CD4-positive, alpha-beta memory T cell (primary cell): ENCODE measurements at regions not wholly inside any gene's neighbourhood (a gene's known extent, or its start where the extent isn't known, plus 50 kb on each side); places are given as distances from the start of the nearest gene placed in this dataset.
A peak's percentile ranks its signal among the peaks of the same experiment; 100 is the strongest.

Experiments
- CTCF ChIA-PET: fragments of 350-600 bp; sonication (Branson Sonifier 250); formaldehyde crosslinking; loops from one replicate; lab custom pipeline; 2021; ENCODE audit warnings: inconsistent platforms; ENCODE audit not compliant: partially characterized antibody; lab: Charles Lee
- POLR2A ChIA-PET: fragments of 350-600 bp; sonication (Branson Sonifier 250); formaldehyde crosslinking; loops from one replicate; lab custom pipeline; 2021; ENCODE audit not compliant: partially characterized antibody; lab: Charles Lee
- DNase-seq, 5 donors: peaks; one replicate each; pipeline versions ENCODE4 v3.0.0 to v3.0.0-alpha.2; 2020 to 2022; ENCODE audit warnings: mixed read lengths in 1 of 5
- H3K27ac ChIP-seq: one replicate; pipeline ENCODE4 v1.7.0; 2013; ENCODE audit warnings: low read depth, low read length
- H3K27me3 ChIP-seq: 2 replicates; pipeline ENCODE4 v1.7.0; 2013; ENCODE audit warnings: mild to moderate bottlenecking, low read length, moderate library complexity; ENCODE audit not compliant: insufficient read depth
- H3K36me3 ChIP-seq: 2 replicates; pipeline ENCODE4 v1.7.0; 2013; ENCODE audit warnings: mild to moderate bottlenecking, low read length, moderate library complexity; ENCODE audit not compliant: insufficient read depth
- H3K4me1 ChIP-seq: 2 replicates; pipeline ENCODE4 v1.7.0; 2013; ENCODE audit warnings: mild to moderate bottlenecking, low read length, moderate library complexity; ENCODE audit not compliant: insufficient read depth
- H3K4me3 ChIP-seq, 2 donors: one replicate each; pipeline ENCODE4 v1.7.0; 2013; ENCODE audit warnings: low read length in 2 of 2, mild to moderate bottlenecking in 1 of 2
- H3K9me3 ChIP-seq, 2 donors: one replicate each; pipeline ENCODE4 v1.7.0; 2013; ENCODE audit warnings: low read length in 2 of 2, control low read depth in 1 of 2; ENCODE audit not compliant: control insufficient read depth in 1 of 2
- H3K27ac Mint-ChIP-seq, 7 donors: one replicate each; pipeline ENCODE4 v1.8.0; 2020 to 2021; ENCODE audit warnings: mixed read lengths in 7 of 7, mild to moderate bottlenecking in 6 of 7, inconsistent platforms in 3 of 7, moderate library complexity in 3 of 7
- H3K27me3 Mint-ChIP-seq, 2 donors: one replicate each; pipeline ENCODE4 v1.8.0; 2020 to 2021; ENCODE audit warnings: mixed read lengths in 2 of 2
- H3K36me3 Mint-ChIP-seq, 2 donors: one replicate each; pipeline ENCODE4 v1.8.0; 2020 to 2021; ENCODE audit warnings: mixed read lengths in 2 of 2, inconsistent platforms in 1 of 2, mild to moderate bottlenecking in 1 of 2
- H3K4me1 Mint-ChIP-seq, 4 donors: one replicate each; pipeline ENCODE4 v1.8.0; 2020 to 2021; ENCODE audit warnings: mixed read lengths in 4 of 4, mild to moderate bottlenecking in 1 of 4
- H3K4me3 Mint-ChIP-seq, 8 donors: one replicate each; pipeline ENCODE4 v1.8.0; 2020 to 2021; ENCODE audit warnings: mixed read lengths in 8 of 8, mild to moderate bottlenecking in 7 of 8, moderate library complexity in 6 of 8, inconsistent platforms in 3 of 8
- H3K9me3 Mint-ChIP-seq, 8 donors: one replicate each; pipeline ENCODE4 v1.8.0; 2020 to 2021; ENCODE audit warnings: mixed read lengths in 8 of 8, mild to moderate bottlenecking in 5 of 8, inconsistent platforms in 3 of 8, moderate library complexity in 1 of 8
- intact Hi-C: fragments of 100-400 bp; cut with micrococcal nuclease; formaldehyde crosslinking; loops from one replicate; pipeline ENCODE4 v1.15.1; 2023

DNA sequence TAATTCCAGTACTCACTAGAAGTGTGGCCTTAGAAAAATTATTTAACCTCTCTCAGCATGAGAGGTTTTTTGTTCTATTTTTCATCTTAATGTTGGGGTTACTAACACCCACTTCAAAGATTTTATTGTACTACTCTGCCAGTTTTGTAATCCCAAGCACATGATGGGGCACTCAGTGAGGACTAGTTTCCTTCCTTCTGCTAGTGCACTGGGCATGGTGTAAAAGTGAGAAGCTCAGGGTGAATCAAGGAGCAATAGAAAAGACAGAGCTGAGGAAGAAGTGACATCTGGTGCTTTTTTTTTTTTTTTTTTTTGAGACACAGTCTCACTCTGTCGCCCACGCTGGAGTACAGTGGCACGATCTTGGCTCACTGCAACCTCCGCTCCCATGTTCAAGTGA lies 439.4 kb upstream of the ARID1B start:
- Mint-ChIP-seq H3K27me3 (peaks cover 2% of the 10 kb centered on the region in 2 donors), H3K4me3 (no peak overlapping the region), H3K36me3 (peaks cover 4 to 11% of the 10 kb centered on the region in 2 donors), H3K4me1 (no peaks in the 10 kb centered on the region), H3K9me3 (peaks cover 0 to 12% (median 7%) of the 10 kb centered on the region in 8 donors), H3K27ac (no peak overlapping the region)
- Histone ChIP-seq H3K27me3 (no peaks in the 10 kb centered on the region), H3K4me3 (no peak overlapping the region), H3K27ac (no peak overlapping the region), H3K4me1 (no peaks in the 10 kb centered on the region), H3K9me3 (no peaks in the 10 kb centered on the region), H3K36me3 (no peaks in the 10 kb centered on the region)
- POLR2A ChIA-PET, result no interaction called here
- intact Hi-C loops, result no loop called here
- DNase-seq, result no peak
- CTCF ChIA-PET, result no interaction called here

GRCh38 chr6:156336733-156337132 lies 440.4 kb upstream of the ARID1B start:
- intact Hi-C loops, result no loop called here
- Histone ChIP-seq H3K36me3 (no peaks in the 10 kb centered on the region), H3K9me3 (peaks cover 0 to 7% of the 10 kb centered on the region in 2 donors), H3K27ac (no peak overlapping the region), H3K27me3 (no peaks in the 10 kb centered on the region), H3K4me1 (no peaks in the 10 kb centered on the region), H3K4me3 (no peak overlapping the region)
- Mint-ChIP-seq H3K27ac (no peak overlapping the region), H3K36me3 (peaks cover 7 to 14% of the 10 kb centered on the region in 2 donors), H3K4me3 (no peak overlapping the region), H3K27me3 (peaks cover 2% of the 10 kb centered on the region in 2 donors), H3K4me1 (no peaks in the 10 kb centered on the region), H3K9me3 (peaks cover 0 to 23% (median 16%) of the 10 kb centered on the region in 8 donors)
- DNase-seq, result no peak
- POLR2A ChIA-PET, result no interaction called here
- CTCF ChIA-PET, result no interaction called here

GRCh38 chr6:156336089-156336488 lies 441.1 kb upstream of the ARID1B start:
- H3K27me3 ChIP-seq, result no peaks in the 10 kb centered on the region
- no peak overlapping the region for H3K4me3 ChIP-seq
- H3K9me3 ChIP-seq, result peaks cover 0 to 7% of the 10 kb centered on the region in 2 donors
- Mint-ChIP-seq H3K9me3 (peaks cover 0 to 29% (median 21%) of the 10 kb centered on the region in 8 donors), H3K36me3 (peaks cover 9 to 20% of the 10 kb centered on the region in 2 donors), H3K27me3 (peaks cover 0 to 2% of the 10 kb centered on the region in 2 donors), H3K4me3 (no peak overlapping the region), H3K4me1 (no peaks in the 10 kb centered on the region), H3K27ac (no peak overlapping the region)
- no peaks in the 10 kb centered on the region for H3K4me1 ChIP-seq
- POLR2A ChIA-PET, result no interaction called here
- no peak overlapping the region for H3K27ac ChIP-seq
- intact Hi-C loops, result no loop called here
- H3K36me3 ChIP-seq, result no peaks in the 10 kb centered on the region
- CTCF ChIA-PET, result no interaction called here
- DNase-seq, result no peak

DNA sequence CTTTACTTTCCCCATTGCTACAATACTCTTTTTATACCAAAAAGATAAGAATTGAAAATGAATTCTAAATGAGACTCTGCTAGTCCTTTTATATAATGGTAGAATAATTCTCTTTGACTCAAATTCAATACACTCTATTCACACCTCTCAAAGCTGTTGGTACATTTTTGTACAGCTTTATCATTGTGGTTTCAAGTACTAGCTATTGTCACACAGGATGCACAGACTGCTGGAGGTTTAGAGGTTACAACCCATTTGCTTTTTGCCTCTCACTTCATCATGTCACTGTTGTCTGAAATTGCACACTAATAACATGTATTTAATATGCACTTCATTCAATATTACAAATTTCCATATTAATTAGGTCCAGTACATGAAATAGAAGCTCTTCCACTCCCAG lies 442.2 kb upstream of the ARID1B start:
- no peak overlapping the region for H3K4me3 Mint-ChIP-seq
- Histone ChIP-seq H3K27ac (no peak overlapping the region), H3K27me3 (no peaks in the 10 kb centered on the region), H3K9me3 (peaks cover 0 to 7% of the 10 kb centered on the region in 2 donors), H3K36me3 (no peaks in the 10 kb centered on the region), H3K4me1 (no peaks in the 10 kb centered on the region), H3K4me3 (no peak overlapping the region)
- DNase-seq, result no peak
- POLR2A ChIA-PET, result no interaction called here
- no peak overlapping the region for H3K27ac Mint-ChIP-seq
- intact Hi-C loops, result no loop called here
- H3K36me3 Mint-ChIP-seq, result peaks cover 10 to 24% of the 10 kb centered on the region in 2 donors
- CTCF ChIA-PET, result no interaction called here
- no peaks in the 10 kb centered on the region for H3K4me1 Mint-ChIP-seq
- H3K27me3 Mint-ChIP-seq, result peaks cover 0 to 2% of the 10 kb centered on the region in 2 donors
- peaks cover 0 to 32% (median 24%) of the 10 kb centered on the region in 8 donors for H3K9me3 Mint-ChIP-seq

DNA sequence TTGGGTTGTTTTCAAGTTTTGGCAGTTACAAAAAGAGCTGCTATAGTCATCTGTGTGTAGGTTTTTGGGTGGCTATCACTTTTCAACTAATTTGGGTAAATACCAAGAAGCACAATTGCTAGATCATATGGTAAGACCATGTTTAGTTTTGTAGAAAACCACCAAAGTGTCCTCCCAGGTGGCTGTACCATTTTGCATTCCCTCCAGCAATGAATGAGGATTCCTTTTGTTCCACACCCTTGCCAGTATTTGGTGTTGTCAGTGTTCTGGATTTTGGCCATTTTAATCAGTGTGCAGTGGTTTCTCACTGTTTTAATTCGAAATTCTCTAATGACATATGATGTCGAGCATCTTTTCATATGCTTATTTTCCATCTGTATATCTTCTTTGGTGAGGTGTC lies 457.5 kb upstream of the ARID1B start:
- intact Hi-C loops, result no loop called here
- no peak for DNase-seq
- no peaks in the 10 kb centered on the region for H3K27me3 Mint-ChIP-seq

DNA sequence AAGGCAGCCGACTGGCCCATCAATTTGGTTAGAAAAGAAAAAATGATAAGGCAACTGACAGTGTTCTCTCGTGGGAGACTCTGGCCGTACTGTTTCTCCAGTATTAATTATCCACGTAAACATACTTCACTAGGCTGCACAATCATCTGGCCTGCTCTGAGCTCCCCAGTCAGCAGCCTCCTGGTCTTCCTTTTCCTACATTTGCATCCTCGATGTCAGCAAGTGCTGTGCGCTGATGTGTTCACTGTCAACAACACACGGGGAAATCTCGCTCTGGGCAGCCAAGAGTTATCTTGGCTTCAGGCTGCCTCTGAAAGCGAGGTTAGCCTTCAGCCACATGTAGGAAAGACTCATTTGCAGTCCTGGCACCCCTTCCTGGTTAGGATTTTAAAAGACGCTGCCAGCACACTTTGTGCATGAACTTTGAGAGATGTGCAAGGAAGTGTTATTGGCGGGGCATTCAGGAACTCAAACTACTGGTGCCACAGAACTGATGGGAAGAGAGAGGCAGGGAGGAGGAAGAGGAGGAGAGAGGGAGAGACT lies 460.5 kb upstream of the ARID1B start:
- Mint-ChIP-seq H3K36me3 (peaks cover 0 to 10% of the 10 kb centered on the region in 2 donors), H3K27ac (peak overlapping the region in 1 of 7 donors; percentile 48), H3K4me3 (no peak overlapping the region), H3K4me1 (peaks cover 0 to 2% (median 0%) of the 10 kb centered on the region in 4 donors), H3K9me3 (peaks cover 0 to 2% (median under 1%) of the 10 kb centered on the region in 8 donors), H3K27me3 (no peaks in the 10 kb centered on the region)
- intact Hi-C loops, result no loop called here
- Histone ChIP-seq H3K9me3 (no peaks in the 10 kb centered on the region), H3K27me3 (no peaks in the 10 kb centered on the region), H3K36me3 (no peaks in the 10 kb centered on the region), H3K4me3 (no peak overlapping the region), H3K4me1 (no peaks in the 10 kb centered on the region), H3K27ac (no peak overlapping the region)
- no peak for DNase-seq
- ChIA-PET POLR2A (no interaction called here), CTCF (no interaction called here)

More for the DNA sequence above, 457.5 kb upstream of the ARID1B start:
- Mint-ChIP-seq H3K27ac (no peak overlapping the region), H3K36me3 (peaks cover 0 to 14% of the 10 kb centered on the region in 2 donors), H3K4me3 (no peak overlapping the region), H3K4me1 (no peaks in the 10 kb centered on the region), H3K9me3 (peaks cover 0 to 6% (median 0%) of the 10 kb centered on the region in 8 donors)
- no peak overlapping the region for H3K27ac ChIP-seq
- CTCF ChIA-PET, result no interaction called here
- H3K9me3 ChIP-seq, result no peaks in the 10 kb centered on the region
- POLR2A ChIA-PET, result no interaction called here
- no peaks in the 10 kb centered on the region for H3K36me3 ChIP-seq
- no peak overlapping the region for H3K4me3 ChIP-seq
- H3K27me3 ChIP-seq, result no peaks in the 10 kb centered on the region
- no peaks in the 10 kb centered on the region for H3K4me1 ChIP-seq

- H3K9me3 Mint-ChIP-seq, result peaks cover 0 to 2% (median under 1%) of the 10 kb centered on the region in 8 donors
- peaks cover 0 to 2% (median 0%) of the 10 kb centered on the region in 4 donors for H3K4me1 Mint-ChIP-seq
- peaks cover 0 to 10% of the 10 kb centered on the region in 2 donors for H3K36me3 Mint-ChIP-seq
- H3K27ac Mint-ChIP-seq, result no peak overlapping the region
- ChIA-PET POLR2A (no interaction called here), CTCF (no interaction called here)
- intact Hi-C loops, result no loop called here
- H3K4me3 Mint-ChIP-seq, result no peak overlapping the region
- H3K4me3 ChIP-seq, result no peak overlapping the region
- no peak for DNase-seq
- H3K4me1 ChIP-seq, result no peaks in the 10 kb centered on the region
- H3K27ac ChIP-seq, result no peak overlapping the region
- H3K9me3 ChIP-seq, result no peaks in the 10 kb centered on the region
- no peaks in the 10 kb centered on the region for H3K27me3 Mint-ChIP-seq
- no peaks in the 10 kb centered on the region for H3K36me3 ChIP-seq
- H3K27me3 ChIP-seq, result no peaks in the 10 kb centered on the region
Observed at GRCh38 chr6:156315146-156315545, 462.0 kb upstream of the ARID1B start.
